Activated naive CD8-positive, alpha-beta T cell treated with anti-CD3 and anti-CD28 coated beads, Interleukin-2, amount 50 U/mL, for 24 hours (primary cell): ENCODE measurements at regions not wholly inside any gene's neighbourhood (a gene's known extent, or its start where the extent isn't known, plus 50 kb on each side); places are given as distances from the start of the nearest gene placed in this dataset.

Source experiments
- ATAC-seq: fragments of 150-1000 bp; cut with Tn5 transposase; one replicate; pipeline ENCODE4 v1.10.0; 2021
- DNase-seq: peaks from one replicate; pipeline ENCODE4 v3.0.0; 2021
- H3K27ac Mint-ChIP-seq: one replicate; pipeline ENCODE4 v1.8.0; 2021; ENCODE audit warnings: mild to moderate bottlenecking, mixed read lengths
- H3K27me3 Mint-ChIP-seq: one replicate; pipeline ENCODE4 v1.8.0; 2021; ENCODE audit warnings: mixed read lengths
- H3K36me3 Mint-ChIP-seq: one replicate; pipeline ENCODE4 v1.8.0; 2021; ENCODE audit warnings: low read depth, mixed read lengths
- H3K4me1 Mint-ChIP-seq: one replicate; pipeline ENCODE4 v1.8.0; 2021; ENCODE audit warnings: mixed read lengths
- H3K4me3 Mint-ChIP-seq: one replicate; pipeline ENCODE4 v1.8.0; 2021; ENCODE audit warnings: mild to moderate bottlenecking, moderate library complexity, mixed read lengths
- H3K9me3 Mint-ChIP-seq: one replicate; pipeline ENCODE4 v1.8.0; 2021; ENCODE audit warnings: mixed read lengths

- H3K27me3 Mint-ChIP-seq, result peaks cover 2% of the 10 kb centered on the region
- H3K27ac Mint-ChIP-seq, result no peak overlapping the region
- ATAC-seq, result no peak
- peaks cover 7% of the 10 kb centered on the region for H3K9me3 Mint-ChIP-seq
- DNase-seq, result no peak
- peaks cover 4% of the 10 kb centered on the region for H3K4me1 Mint-ChIP-seq
- H3K36me3 Mint-ChIP-seq, result no peaks in the 10 kb centered on the region
- H3K4me3 Mint-ChIP-seq, result no peak overlapping the region
Measured at GRCh38 chr13:50340146-50340545, 324.9 kb downstream of the KCNRG start.

- H3K4me1 Mint-ChIP-seq, result peaks cover 4% of the 10 kb centered on the region
- no peak overlapping the region for H3K27ac Mint-ChIP-seq
- no peak overlapping the region for H3K4me3 Mint-ChIP-seq
- peaks cover 2% of the 10 kb centered on the region for H3K27me3 Mint-ChIP-seq
- no peak for ATAC-seq
- no peak for DNase-seq
- no peaks in the 10 kb centered on the region for H3K36me3 Mint-ChIP-seq
- peaks cover 7% of the 10 kb centered on the region for H3K9me3 Mint-ChIP-seq
Measured at GRCh38 chr13:50340551-50341287, 325.5 kb downstream of the KCNRG start.

GRCh38 chr13:50341526-50341925, 326.3 kb downstream of the KCNRG start:
- no peak for ATAC-seq
- H3K9me3 Mint-ChIP-seq, result peaks cover 7% of the 10 kb centered on the region
- H3K27me3 Mint-ChIP-seq, result peaks cover 2% of the 10 kb centered on the region
- no peak overlapping the region for H3K27ac Mint-ChIP-seq
- DNase-seq, result no peak
- H3K4me3 Mint-ChIP-seq, result no peak overlapping the region
- H3K36me3 Mint-ChIP-seq, result no peaks in the 10 kb centered on the region
- peaks cover 4% of the 10 kb centered on the region for H3K4me1 Mint-ChIP-seq

GRCh38 chr13:50344717-50345116, 329.5 kb downstream of the KCNRG start:
- ATAC-seq (no peak), DNase-seq (no peak)
- H3K36me3 Mint-ChIP-seq, result no peaks in the 10 kb centered on the region
- H3K4me3 Mint-ChIP-seq, result no peak overlapping the region
- no peak overlapping the region for H3K27ac Mint-ChIP-seq
- H3K27me3 Mint-ChIP-seq, result peaks cover 17% of the 10 kb centered on the region
- H3K9me3 Mint-ChIP-seq, result peaks cover 7% of the 10 kb centered on the region
- peaks cover 4% of the 10 kb centered on the region for H3K4me1 Mint-ChIP-seq

- no peak overlapping the region for H3K27ac Mint-ChIP-seq
- H3K4me1 Mint-ChIP-seq, result peaks cover 4% of the 10 kb centered on the region
- H3K4me3 Mint-ChIP-seq, result no peak overlapping the region
- DNase-seq (no peak), ATAC-seq (no peak)
- peaks cover 17% of the 10 kb centered on the region for H3K27me3 Mint-ChIP-seq
- H3K36me3 Mint-ChIP-seq, result no peaks in the 10 kb centered on the region
- peaks cover 7% of the 10 kb centered on the region for H3K9me3 Mint-ChIP-seq
Measured at GRCh38 chr13:50345804-50346203, 330.6 kb downstream of the KCNRG start.

- ATAC-seq, result no peak
Measured at GRCh38 chr13:50348371-50348770, 333.1 kb downstream of the KCNRG start.

GRCh38 chr13:50352720-50353480, 337.7 kb downstream of the KCNRG start:
- no peak overlapping the region for H3K27ac Mint-ChIP-seq
- no peak for ATAC-seq
- peaks cover 29% of the 10 kb centered on the region for H3K4me1 Mint-ChIP-seq
- no peaks in the 10 kb centered on the region for H3K9me3 Mint-ChIP-seq
- H3K27me3 Mint-ChIP-seq, result peaks cover 10% of the 10 kb centered on the region
- H3K4me3 Mint-ChIP-seq, result no peak overlapping the region
- DNase-seq, result no peak
- H3K36me3 Mint-ChIP-seq, result no peaks in the 10 kb centered on the region

More at GRCh38 chr13:50348371-50348770, 333.1 kb downstream of the KCNRG start:
- no peak for DNase-seq
- no peaks in the 10 kb centered on the region for H3K9me3 Mint-ChIP-seq
- H3K27me3 Mint-ChIP-seq, result peaks cover 18% of the 10 kb centered on the region
- H3K36me3 Mint-ChIP-seq, result no peaks in the 10 kb centered on the region
- H3K27ac Mint-ChIP-seq, result no peak overlapping the region
- no peak overlapping the region for H3K4me3 Mint-ChIP-seq
- H3K4me1 Mint-ChIP-seq, result peaks cover 9% of the 10 kb centered on the region

GRCh38 chr13:50353651-50354415, 338.6 kb downstream of the KCNRG start:
- H3K36me3 Mint-ChIP-seq, result no peaks in the 10 kb centered on the region
- ATAC-seq, result peak; percentile 83
- H3K4me1 Mint-ChIP-seq, result peaks cover 36% of the 10 kb centered on the region

GRCh38 chr13:50355797-50356196, 340.6 kb downstream of the KCNRG start:
- DNase-seq (no peak), ATAC-seq (peak; percentile 48)
- no peaks in the 10 kb centered on the region for H3K36me3 Mint-ChIP-seq
- no peak overlapping the region for H3K27ac Mint-ChIP-seq
- H3K9me3 Mint-ChIP-seq, result no peaks in the 10 kb centered on the region
- peaks cover 4% of the 10 kb centered on the region for H3K27me3 Mint-ChIP-seq
- H3K4me3 Mint-ChIP-seq, result no peak overlapping the region
- peaks cover 47% of the 10 kb centered on the region for H3K4me1 Mint-ChIP-seq

More at GRCh38 chr13:50353651-50354415, 338.6 kb downstream of the KCNRG start:
- H3K9me3 Mint-ChIP-seq, result no peaks in the 10 kb centered on the region
- peaks cover 4% of the 10 kb centered on the region for H3K27me3 Mint-ChIP-seq
- H3K4me3 Mint-ChIP-seq, result no peak overlapping the region
- DNase-seq, result no peak
- H3K27ac Mint-ChIP-seq, result peak overlapping the region; percentile 17

GRCh38 chr13:50357136-50357535, 341.9 kb downstream of the KCNRG start:
- DNase-seq (no peak), ATAC-seq (no peak)
- Mint-ChIP-seq H3K4me3 (no peak overlapping the region), H3K27ac (no peak overlapping the region), H3K9me3 (no peaks in the 10 kb centered on the region), H3K4me1 (peaks cover 57% of the 10 kb centered on the region), H3K27me3 (peaks cover 2% of the 10 kb centered on the region), H3K36me3 (no peaks in the 10 kb centered on the region)

- no peaks in the 10 kb centered on the region for H3K36me3 Mint-ChIP-seq
- H3K27ac Mint-ChIP-seq, result no peak overlapping the region
- DNase-seq (no peak), ATAC-seq (no peak)
- H3K27me3 Mint-ChIP-seq, result peaks cover 2% of the 10 kb centered on the region
- no peaks in the 10 kb centered on the region for H3K9me3 Mint-ChIP-seq
- H3K4me1 Mint-ChIP-seq, result peaks cover 57% of the 10 kb centered on the region
- H3K4me3 Mint-ChIP-seq, result no peak overlapping the region
Measured at GRCh38 chr13:50357586-50358118, 342.4 kb downstream of the KCNRG start.

- H3K27me3 Mint-ChIP-seq, result peaks cover 2% of the 10 kb centered on the region
- H3K9me3 Mint-ChIP-seq, result no peaks in the 10 kb centered on the region
- H3K4me1 Mint-ChIP-seq, result peaks cover 51% of the 10 kb centered on the region
- ATAC-seq (no peak), DNase-seq (no peak)
- no peak overlapping the region for H3K4me3 Mint-ChIP-seq
- H3K27ac Mint-ChIP-seq, result no peak overlapping the region
- no peaks in the 10 kb centered on the region for H3K36me3 Mint-ChIP-seq
Measured at GRCh38 chr13:50358231-50359040, 343.2 kb downstream of the KCNRG start.

- Mint-ChIP-seq H3K27ac (no peak overlapping the region), H3K27me3 (peaks cover 3% of the 10 kb centered on the region), H3K4me3 (no peak overlapping the region), H3K36me3 (no peaks in the 10 kb centered on the region), H3K9me3 (no peaks in the 10 kb centered on the region), H3K4me1 (peaks cover 45% of the 10 kb centered on the region)
- DNase-seq (no peak), ATAC-seq (no peak)
Measured at GRCh38 chr13:50359041-50359367, 343.8 kb downstream of the KCNRG start.

- Mint-ChIP-seq H3K9me3 (no peaks in the 10 kb centered on the region), H3K27me3 (peaks cover 7% of the 10 kb centered on the region), H3K27ac (no peak overlapping the region), H3K4me3 (no peak overlapping the region), H3K36me3 (no peaks in the 10 kb centered on the region), H3K4me1 (peaks cover 40% of the 10 kb centered on the region)
- ATAC-seq (no peak), DNase-seq (no peak)
Measured at GRCh38 chr13:50359779-50360178, 344.5 kb downstream of the KCNRG start.
